ENCODE measurements at regions not wholly inside any gene's neighbourhood (a gene's known extent, or its start where the extent isn't known, plus 50 kb on each side); places are given as distances from the start of the nearest gene placed in this dataset.

DNA sequence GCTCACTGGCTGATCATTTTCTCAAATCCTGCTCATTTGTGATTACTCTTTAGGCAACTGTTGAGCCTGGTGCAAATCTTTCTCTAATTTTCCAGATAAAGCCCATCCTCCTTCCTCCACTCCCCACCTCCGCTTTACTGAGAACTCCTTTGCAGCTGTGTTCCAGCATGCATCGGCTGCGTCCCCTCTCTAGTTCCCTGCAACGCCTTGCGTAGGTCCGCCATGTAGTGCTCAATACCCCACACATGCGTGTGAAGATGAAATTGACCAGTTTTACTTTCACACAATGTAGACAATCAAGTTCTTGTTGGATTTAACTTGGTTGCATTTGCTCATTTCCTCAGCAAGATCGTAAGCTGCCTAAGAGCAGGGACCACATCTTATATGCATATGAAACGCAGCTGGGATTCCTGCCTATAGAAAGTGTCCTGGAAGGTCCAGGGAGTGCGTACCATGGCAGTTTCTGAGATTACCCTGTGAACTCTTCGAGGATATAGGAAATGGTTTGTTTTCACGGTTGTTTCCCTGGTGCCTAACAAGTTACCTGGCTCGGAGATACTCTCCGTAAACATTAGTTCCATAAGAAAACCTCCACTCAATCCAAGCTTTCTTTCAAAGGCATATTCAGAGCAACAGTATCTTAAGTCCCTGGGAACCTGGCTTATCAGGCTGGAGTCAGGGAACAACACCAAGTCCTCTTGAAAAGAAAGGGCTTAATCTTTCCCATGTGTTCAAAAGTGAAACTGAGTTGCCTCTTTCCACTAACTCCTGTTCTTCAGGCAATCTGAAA lies 766.4 kb upstream of the ID2 start (continued):
- TF ChIP-seq, protein P1, sequence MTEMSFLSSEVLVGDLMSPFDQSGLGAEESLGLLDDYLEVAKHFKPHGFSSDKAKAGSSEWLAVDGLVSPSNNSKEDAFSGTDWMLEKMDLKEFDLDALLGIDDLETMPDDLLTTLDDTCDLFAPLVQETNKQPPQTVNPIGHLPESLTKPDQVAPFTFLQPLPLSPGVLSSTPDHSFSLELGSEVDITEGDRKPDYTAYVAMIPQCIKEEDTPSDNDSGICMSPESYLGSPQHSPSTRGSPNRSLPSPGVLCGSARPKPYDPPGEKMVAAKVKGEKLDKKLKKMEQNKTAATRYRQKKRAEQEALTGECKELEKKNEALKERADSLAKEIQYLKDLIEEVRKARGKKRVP (CRISPR knock-in tag; IDR thresholded peaks at IDR 0.05) = no peak
- no peak for TF ChIP-seq RFX5 (IDR thresholded peaks at IDR 0.05; ENCODE audit: low read depth, low read length)

DNA sequence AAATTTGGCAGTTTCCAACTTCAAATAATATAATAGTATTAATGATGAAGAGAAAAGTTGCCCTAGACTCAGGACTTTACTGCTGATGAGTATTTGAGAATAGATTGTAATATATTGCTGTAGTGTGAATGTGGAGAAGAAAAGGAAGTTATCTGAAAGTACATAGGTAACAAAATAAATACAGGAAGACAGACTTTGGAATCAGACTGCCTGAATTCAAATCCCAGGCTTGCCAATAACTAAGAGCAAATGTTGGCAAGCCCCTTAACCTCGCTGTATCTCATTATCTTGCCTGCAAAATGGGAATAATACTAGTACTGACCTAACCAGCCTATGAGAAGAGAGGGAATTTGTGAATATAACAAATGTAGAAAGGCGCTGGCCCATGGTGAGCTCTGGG lies 765.2 kb upstream of the ID2 start:
- Histone ChIP-seq H3K9me1 (ENCODE audit: control insufficient read depth, insufficient read depth, low read length) (no peaks in the 10 kb centered on the region), H3K36me3 (ENCODE audit: control insufficient read depth, insufficient read depth, low read length) (no peaks in the 10 kb centered on the region), H2AFZ (ENCODE audit: low read depth, low read length) (no peak overlapping the region), H3K9me3 (replicated peaks; ENCODE audit: control insufficient read depth, insufficient read depth, low read depth, low read length) (no peaks in the 10 kb centered on the region), H3K27me3 (ENCODE audit: control insufficient read depth in 2 of 2, insufficient read depth in 2 of 2, low read length in 2 of 2) (peaks cover 4 to 16% of the 10 kb centered on the region in 2 experiments; a peak in 4 of 5 replicates), H3K27ac (ENCODE audit: extremely low read depth, low read depth, low read length) (no peak overlapping the region), H3K79me2 (ENCODE audit: control insufficient read depth, insufficient read depth, low read length) (no peaks in the 10 kb centered on the region), H4K20me1 (replicated peaks; ENCODE audit: control insufficient read depth, insufficient read depth, low read length) (no peaks in the 10 kb centered on the region), H3K4me1 (replicated peaks in 1 of 2; ENCODE audit: control insufficient read depth in 2 of 2, insufficient read depth in 2 of 2, low read length in 2 of 2) (no peaks in the 10 kb centered on the region), H3K4me3 (no peak overlapping the region), H3K4me2 (ENCODE audit: insufficient read depth, low read length) (no peak overlapping the region), H3K9ac (ENCODE audit: insufficient read depth in 1 of 2, low read depth in 2 of 2, low read length in 2 of 2) (no peak overlapping the region)
- DNase-seq (ENCODE audit: extremely low read depth in 1 of 4, low spot score in 3 of 4) (no peak), ATAC-seq (no peak), FAIRE-seq (no peak)
- in situ Hi-C loops (cut with MboI) = no loop called here
- BruUV-seq (replicated peaks) = no TSS peak
- CTCF ChIA-PET (ENCODE audit: low intra/inter-chr PET ratio) = no interaction called here
- WGBS (ENCODE audit: insufficient coverage, low coverage, missing lambda C conversion rate) = 0% methylated on average over 2 of the region's 2 CpGs
- no peak for TF ChIP-seq KDM5B (IDR thresholded peaks at IDR 0.05; ENCODE audit: insufficient replicate concordance, low read depth, low read length)
- TF ChIP-seq TCF3 (CRISPR knock-in tag; IDR thresholded peaks at IDR 0.05) = no peak
- TF ChIP-seq ZNF668 (CRISPR knock-in tag; IDR thresholded peaks at IDR 0.05) = no peak
- no peak for TF ChIP-seq SIX5 (IDR thresholded peaks at IDR 0.05; ENCODE audit: borderline replicate concordance in 1 of 2, insufficient read depth in 1 of 2, low read depth in 1 of 2, low read length in 2 of 2)
- TF ChIP-seq GATA2 (CRISPR knock-in tag; IDR thresholded peaks at IDR 0.05) = no peak
- TF ChIP-seq EGR1 (conservative IDR thresholded peaks at IDR 0.05) = no peak
- no peak for TF ChIP-seq CREB1 (IDR thresholded peaks at IDR 0.05)
- TF ChIP-seq CREB1 (CRISPR knock-in tag; IDR thresholded peaks at IDR 0.05) = no peak
- no peak for TF ChIP-seq CEBPB (tag; IDR thresholded peaks at IDR 0.05)
- TF ChIP-seq RBM34 (IDR thresholded peaks at IDR 0.05; ENCODE audit: borderline replicate concordance, insufficient read depth, low read length) = no peak
- TF ChIP-seq SRSF9 (IDR thresholded peaks at IDR 0.05; ENCODE audit: borderline replicate concordance, low read depth, low read length) = no peak
- no peak for TF ChIP-seq RNF2 (IDR thresholded peaks at IDR 0.05)
- TF ChIP-seq SLC30A9 (CRISPR knock-in tag; IDR thresholded peaks at IDR 0.05) = no peak
- POLR2A ChIA-PET = no interaction called here
- intact Hi-C loops (cut with micrococcal nuclease) = no loop called here

Data from K562 (cell line).